Spinal cord (tissue), 10 donors: ENCODE measurements at regions not wholly inside any gene's neighbourhood (a gene's known extent, or its start where the extent isn't known, plus 50 kb on each side); places are given as distances from the start of the nearest gene placed in this dataset. TPM values are rescaled to one million over a fixed set of nuclear protein-coding genes. Genes with fewer than 3 reads are reported as not detected.
"Not testable (repeated sequence)": the region's sequence is repeated elsewhere in the genome, so short reads cannot be mapped to it uniquely, and the experiment has no call there.

Source experiments
- DNase-seq, 6 donors: peaks; one replicate each; pipeline versions ENCODE4 v3.0.0 to v3.0.0-alpha.2; 2013 to 2015; ENCODE audit warnings: low spot score in 6 of 6, low read depth in 4 of 6
- H3K27ac ChIP-seq: one replicate; pipeline ENCODE4 v1.5.1; 2013; ENCODE audit warnings: low read depth, low read length, control low read depth
- H3K27me3 ChIP-seq: one replicate; pipeline ENCODE4 v1.6.1; 2013; ENCODE audit warnings: low read length; ENCODE audit not compliant: control insufficient read depth, insufficient read depth
- H3K36me3 ChIP-seq: one replicate; pipeline ENCODE4 v1.6.1; 2013; ENCODE audit warnings: low read length; ENCODE audit not compliant: control insufficient read depth, insufficient read depth
- H3K4me1 ChIP-seq: one replicate; pipeline ENCODE4 v1.6.1; 2013; ENCODE audit warnings: low read length; ENCODE audit not compliant: control insufficient read depth, insufficient read depth
- H3K4me3 ChIP-seq: one replicate; pipeline ENCODE4 v1.5.1; 2013; ENCODE audit warnings: low read depth, low read length, control low read depth
- H3K9me3 ChIP-seq: one replicate; pipeline ENCODE4 v1.6.1; 2013; ENCODE audit warnings: low read length; ENCODE audit not compliant: control insufficient read depth, insufficient read depth
- WGBS: methylation state at CpG from one replicate; pipeline ENCODE4 v1.1.5; 2013; ENCODE audit warnings: missing lambda C conversion rate; ENCODE audit not compliant: insufficient coverage; 5-methylcytosine and 5-hydroxymethylcytosine counted together
- small RNA-seq: library from RNA; depleted of rRNA; stranded (forward); fragments of <200 nt; gene quantifications from one replicate; pipeline ENCODE3, GENCODE V24; 2014; ENCODE audit warnings: low replicate concordance
- donor health status: healthy.

GRCh38 chr1:88618331-88618730 lies 65.7 kb upstream of the PKN2 start:
- 96% methylated on average over 2 of the region's 2 CpGs for WGBS
- DNase-seq: no peak
- Histone ChIP-seq H3K27me3 (no peaks in the 10 kb centered on the region), H3K36me3 (no peaks in the 10 kb centered on the region), H3K27ac (no peak overlapping the region), H3K9me3 (peaks cover 8% of the 10 kb centered on the region), H3K4me1 (no peaks in the 10 kb centered on the region), H3K4me3 (no peak overlapping the region)

- H3K4me1 ChIP-seq, DNase-seq, H3K9me3 ChIP-seq, H3K4me3 ChIP-seq, H3K27ac ChIP-seq, H3K36me3 ChIP-seq, H3K27me3 ChIP-seq: not testable (repeated sequence)
- WGBS: no CpG with 5 or more reads among the region's 1 CpG
Observed at GRCh38 chr1:88623101-88623500, 61.0 kb upstream of the PKN2 start.

Small RNAs in the stretch of these regions (small RNA-seq; reads per million reads assigned to genes)
- gene AL049861.1 (not detected), gene RF02271 (not detected), gene RN7SL583P (not detected), gene RNA5SP52 (not detected)
